ENCODE measurements at regions not wholly inside any gene's neighbourhood (a gene's known extent, or its start where the extent isn't known, plus 50 kb on each side); places are given as distances from the start of the nearest gene placed in this dataset.

- H3K27ac ChIP-seq (ENCODE audit: insufficient read depth, low read length), result no peak overlapping the region
- H3K9me3 ChIP-seq (ENCODE audit: control insufficient read depth, insufficient read depth, low read depth, low read length), result no peaks in the 10 kb centered on the region
- no peaks in the 10 kb centered on the region for H4K20me1 ChIP-seq (ENCODE audit: control insufficient read depth, extremely low read depth, insufficient read depth, low read length)
- TF ChIP-seq EZH2 (IDR thresholded peaks at IDR 0.05; ENCODE audit: low read length, missing control alignments) (no peak), CTCF (conservative IDR thresholded peaks at IDR 0.05 in 1 of 2, IDR thresholded peaks at IDR 0.05 in 1 of 2; ENCODE audit: low read depth in 1 of 2, low read length in 2 of 2) (no peak)
- H3K4me3 ChIP-seq (replicated peaks in 1 of 4; ENCODE audit: control extremely low read depth in 1 of 4, insufficient read depth in 1 of 4, low read depth in 3 of 4, low read length in 4 of 4), result no peak overlapping the region
- H3K4me1 ChIP-seq (ENCODE audit: control insufficient read depth, extremely low read depth, insufficient read depth, low read length), result no peaks in the 10 kb centered on the region
- no peaks in the 10 kb centered on the region for H3K79me2 ChIP-seq (ENCODE audit: control insufficient read depth, insufficient read depth, low read length)
- no peaks in the 10 kb centered on the region for H3K36me3 ChIP-seq (ENCODE audit: control insufficient read depth, insufficient read depth, low read length)
- no peak overlapping the region for H3K4me2 ChIP-seq (ENCODE audit: extremely low read depth, insufficient read depth, low read length)
- no peak overlapping the region for H3K9ac ChIP-seq (ENCODE audit: insufficient read depth, low read length)
- H3K27me3 ChIP-seq (ENCODE audit: control insufficient read depth, insufficient read depth, low read length), result no peaks in the 10 kb centered on the region
- DNase-seq (ENCODE audit: low read depth in 2 of 2), result peak in 1 of 2 donors; percentile 70
- no peak overlapping the region for H2AFZ ChIP-seq (ENCODE audit: low read length)
Observed at GRCh38 chr15:35907511-35907910, 361.5 kb upstream of the DPH6 start.

GRCh38 chr15:35909414-35909813 lies 363.4 kb upstream of the DPH6 start:
- Histone ChIP-seq H3K27me3 (ENCODE audit: control insufficient read depth, insufficient read depth, low read length) (no peaks in the 10 kb centered on the region), H2AFZ (ENCODE audit: low read length) (no peak overlapping the region), H3K9ac (ENCODE audit: insufficient read depth, low read length) (no peak overlapping the region), H3K36me3 (ENCODE audit: control insufficient read depth, insufficient read depth, low read length) (no peaks in the 10 kb centered on the region), H4K20me1 (ENCODE audit: control insufficient read depth, extremely low read depth, insufficient read depth, low read length) (no peaks in the 10 kb centered on the region), H3K79me2 (ENCODE audit: control insufficient read depth, insufficient read depth, low read length) (no peaks in the 10 kb centered on the region), H3K9me3 (ENCODE audit: control insufficient read depth, insufficient read depth, low read depth, low read length) (no peaks in the 10 kb centered on the region), H3K4me2 (ENCODE audit: extremely low read depth, insufficient read depth, low read length) (no peak overlapping the region), H3K4me1 (ENCODE audit: control insufficient read depth, extremely low read depth, insufficient read depth, low read length) (no peaks in the 10 kb centered on the region), H3K27ac (ENCODE audit: insufficient read depth, low read length) (no peak overlapping the region), H3K4me3 (replicated peaks in 1 of 4; ENCODE audit: control extremely low read depth in 1 of 4, insufficient read depth in 1 of 4, low read depth in 3 of 4, low read length in 4 of 4) (no peak overlapping the region)
- no peak for DNase-seq (ENCODE audit: low read depth in 2 of 2)
- TF ChIP-seq EZH2 (IDR thresholded peaks at IDR 0.05; ENCODE audit: low read length, missing control alignments), result no peak
- TF ChIP-seq CTCF (conservative IDR thresholded peaks at IDR 0.05 in 1 of 2, IDR thresholded peaks at IDR 0.05 in 1 of 2; ENCODE audit: low read depth in 1 of 2, low read length in 2 of 2), result no peak

- no peak overlapping the region for H3K27ac ChIP-seq (ENCODE audit: insufficient read depth, low read length)
- no peak for DNase-seq (ENCODE audit: low read depth in 2 of 2)
- no peak overlapping the region for H3K4me3 ChIP-seq (replicated peaks in 1 of 4; ENCODE audit: control extremely low read depth in 1 of 4, insufficient read depth in 1 of 4, low read depth in 3 of 4, low read length in 4 of 4)
- no peaks in the 10 kb centered on the region for H3K36me3 ChIP-seq (ENCODE audit: control insufficient read depth, insufficient read depth, low read length)
- H3K27me3 ChIP-seq (ENCODE audit: control insufficient read depth, insufficient read depth, low read length), result no peaks in the 10 kb centered on the region
- TF ChIP-seq CTCF (conservative IDR thresholded peaks at IDR 0.05 in 1 of 2, IDR thresholded peaks at IDR 0.05 in 1 of 2; ENCODE audit: low read depth in 1 of 2, low read length in 2 of 2), result no peak
- no peak for TF ChIP-seq EZH2 (IDR thresholded peaks at IDR 0.05; ENCODE audit: low read length, missing control alignments)
- H3K9ac ChIP-seq (ENCODE audit: insufficient read depth, low read length), result no peak overlapping the region
- H4K20me1 ChIP-seq (ENCODE audit: control insufficient read depth, extremely low read depth, insufficient read depth, low read length), result no peaks in the 10 kb centered on the region
- no peak overlapping the region for H2AFZ ChIP-seq (ENCODE audit: low read length)
- no peak overlapping the region for H3K4me2 ChIP-seq (ENCODE audit: extremely low read depth, insufficient read depth, low read length)
- no peaks in the 10 kb centered on the region for H3K79me2 ChIP-seq (ENCODE audit: control insufficient read depth, insufficient read depth, low read length)
- no peaks in the 10 kb centered on the region for H3K9me3 ChIP-seq (ENCODE audit: control insufficient read depth, insufficient read depth, low read depth, low read length)
- no peaks in the 10 kb centered on the region for H3K4me1 ChIP-seq (ENCODE audit: control insufficient read depth, extremely low read depth, insufficient read depth, low read length)
Observed at GRCh38 chr15:35910227-35910626, 364.3 kb upstream of the DPH6 start.
